ENCODE measurements at regions not wholly inside any gene's neighbourhood (a gene's known extent, or its start where the extent isn't known, plus 50 kb on each side); places are given as distances from the start of the nearest gene placed in this dataset.
A peak's percentile ranks its signal among the peaks of the same experiment; 100 is the strongest.

DNA sequence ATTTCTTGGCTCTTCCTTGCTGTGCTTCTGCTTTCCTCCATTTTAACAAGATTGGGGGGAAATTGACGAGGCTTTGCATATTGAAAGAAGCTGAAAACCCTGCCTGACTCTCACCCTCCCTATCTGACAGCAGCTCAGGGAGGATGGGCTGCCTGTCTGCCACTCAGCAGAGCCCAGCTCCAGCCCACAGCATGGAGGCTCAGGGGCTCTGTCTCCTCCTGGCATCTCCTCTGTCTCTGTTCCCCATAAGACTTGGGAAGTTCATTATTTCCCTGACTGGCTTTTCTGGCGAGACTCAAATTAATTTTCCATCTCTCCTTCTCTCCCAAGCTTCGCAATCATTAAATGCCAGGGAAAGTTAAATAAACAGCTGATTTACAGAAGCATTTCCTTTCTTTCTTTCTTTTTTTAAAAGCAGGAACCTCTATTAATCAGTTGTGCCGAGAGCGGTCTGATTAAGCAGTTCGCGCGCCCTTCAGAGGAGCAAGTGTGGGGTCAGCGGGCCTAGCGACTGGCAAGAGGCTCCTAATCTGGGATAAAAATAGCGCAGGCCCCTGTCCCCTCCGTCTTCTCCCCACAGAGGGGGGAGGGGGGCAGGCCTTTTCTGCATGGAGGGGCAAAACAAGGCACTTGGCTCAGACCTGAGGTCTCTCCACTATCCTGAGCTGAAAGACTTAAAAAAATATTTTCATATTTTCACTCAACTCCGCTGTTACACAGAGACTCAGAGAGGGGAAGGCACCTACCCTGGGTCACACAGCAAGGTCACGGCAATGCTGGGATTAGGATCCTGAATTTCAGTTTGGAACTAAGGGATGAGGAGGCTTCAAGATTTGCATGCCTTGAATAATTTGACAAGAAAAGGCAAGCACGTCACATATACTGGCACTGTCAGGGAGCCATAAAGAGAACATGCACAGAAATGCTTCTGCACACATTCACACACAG, 170.4 kb downstream of the ACTL8 start:
- H3K27ac ChIP-seq, result no peak overlapping the region
- TF ChIP-seq POLR2A (IDR thresholded peaks at IDR 0.05) (no peak), POLR2AphosphoS5 (IDR thresholded peaks at IDR 0.05) (no peak)
- TF ChIP-seq, protein P1, sequence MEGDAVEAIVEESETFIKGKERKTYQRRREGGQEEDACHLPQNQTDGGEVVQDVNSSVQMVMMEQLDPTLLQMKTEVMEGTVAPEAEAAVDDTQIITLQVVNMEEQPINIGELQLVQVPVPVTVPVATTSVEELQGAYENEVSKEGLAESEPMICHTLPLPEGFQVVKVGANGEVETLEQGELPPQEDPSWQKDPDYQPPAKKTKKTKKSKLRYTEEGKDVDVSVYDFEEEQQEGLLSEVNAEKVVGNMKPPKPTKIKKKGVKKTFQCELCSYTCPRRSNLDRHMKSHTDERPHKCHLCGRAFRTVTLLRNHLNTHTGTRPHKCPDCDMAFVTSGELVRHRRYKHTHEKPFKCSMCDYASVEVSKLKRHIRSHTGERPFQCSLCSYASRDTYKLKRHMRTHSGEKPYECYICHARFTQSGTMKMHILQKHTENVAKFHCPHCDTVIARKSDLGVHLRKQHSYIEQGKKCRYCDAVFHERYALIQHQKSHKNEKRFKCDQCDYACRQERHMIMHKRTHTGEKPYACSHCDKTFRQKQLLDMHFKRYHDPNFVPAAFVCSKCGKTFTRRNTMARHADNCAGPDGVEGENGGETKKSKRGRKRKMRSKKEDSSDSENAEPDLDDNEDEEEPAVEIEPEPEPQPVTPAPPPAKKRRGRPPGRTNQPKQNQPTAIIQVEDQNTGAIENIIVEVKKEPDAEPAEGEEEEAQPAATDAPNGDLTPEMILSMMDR (IDR thresholded peaks at IDR 0.05 in 8 of 11, conservative IDR thresholded peaks at IDR 0.05 in 3 of 11), result no peak
- H3K4me3 ChIP-seq, result no peak overlapping the region
- intact Hi-C loops (cut with DNase I; ENCODE audit: low total_unique reads), result no loop called here
- 29 to 37% (median 29%) methylated on average over 15 of the region's 15 CpGs for WGBS, 5 donors
- no peaks in the 10 kb centered on the region for H3K4me1 ChIP-seq
- DNase-seq, result peak; percentile 13
- H3K36me3 ChIP-seq, result no peaks in the 10 kb centered on the region
- peaks cover 0 to 97% (median 5%) of the 10 kb centered on the region in 7 donors for H3K27me3 ChIP-seq (replicated peaks in 1 of 7)
- no peaks in the 10 kb centered on the region for H3K9me3 ChIP-seq

DNA sequence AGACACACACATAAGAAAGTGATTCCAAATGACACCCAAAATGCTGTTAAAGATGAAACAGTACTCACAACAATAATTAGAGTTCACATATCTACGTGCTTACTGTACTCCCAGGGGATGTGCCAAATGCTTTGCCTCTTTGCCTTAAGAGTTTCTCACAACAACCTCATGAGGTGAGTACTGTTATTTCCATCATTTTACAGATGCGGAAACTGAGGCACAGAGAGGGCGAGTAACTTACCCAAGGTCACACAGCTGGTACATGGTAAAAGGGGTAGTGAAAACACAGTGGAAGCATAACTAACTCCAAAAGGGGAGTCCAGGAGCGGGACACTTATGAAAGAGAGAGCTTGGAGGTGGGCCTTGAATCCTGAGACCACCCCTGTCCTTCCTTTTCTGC, 171.8 kb downstream of the ACTL8 start:
- Histone ChIP-seq H3K36me3 (no peaks in the 10 kb centered on the region), H3K4me3 (no peak overlapping the region), H3K27ac (no peak overlapping the region), H3K9me3 (peaks cover 0 to 5% (median 0%) of the 10 kb centered on the region in 8 donors), H3K27me3 (replicated peaks in 1 of 7) (peaks cover 0 to 94% (median under 1%) of the 10 kb centered on the region in 7 donors), H3K4me1 (no peaks in the 10 kb centered on the region)
- DNase-seq, result no peak
- 81 to 95% (median 85%) methylated on average over 4 of the region's 4 CpGs for WGBS, 5 donors
- TF ChIP-seq POLR2A (IDR thresholded peaks at IDR 0.05), result no peak
- TF ChIP-seq, protein P1 (IDR thresholded peaks at IDR 0.05 in 8 of 11, conservative IDR thresholded peaks at IDR 0.05 in 3 of 11), result no peak
- intact Hi-C loops (cut with DNase I; ENCODE audit: low total_unique reads), result no loop called here

DNA sequence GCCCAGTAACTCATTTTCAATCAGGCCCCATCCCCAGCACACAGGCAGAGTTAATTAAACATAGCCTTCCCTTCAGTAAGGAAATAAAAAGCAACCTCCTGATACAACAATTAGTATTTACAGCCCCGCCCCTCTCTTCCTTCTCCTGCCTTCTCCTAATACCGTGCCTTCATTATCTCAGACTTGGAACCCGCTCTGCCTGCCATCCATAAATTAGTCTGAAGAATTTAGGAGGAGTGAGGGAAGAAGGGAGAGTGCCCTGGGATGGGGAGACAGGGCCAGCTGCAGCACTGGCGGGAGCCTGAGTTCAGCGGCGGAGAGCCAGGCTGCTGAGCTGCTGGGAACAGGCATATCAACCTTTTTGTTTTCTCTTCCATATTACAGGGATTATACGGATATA, 172.8 kb downstream of the ACTL8 start:
- Histone ChIP-seq H3K36me3 (no peaks in the 10 kb centered on the region), H3K27ac (no peak overlapping the region), H3K27me3 (replicated peaks in 1 of 7) (peaks cover 0 to 89% (median 0%) of the 10 kb centered on the region in 7 donors), H3K4me3 (no peak overlapping the region), H3K9me3 (peaks cover 0 to 11% (median 0%) of the 10 kb centered on the region in 8 donors), H3K4me1 (no peaks in the 10 kb centered on the region)
- TF ChIP-seq, protein P1 (IDR thresholded peaks at IDR 0.05 in 8 of 11, conservative IDR thresholded peaks at IDR 0.05 in 3 of 11), result no peak
- TF ChIP-seq POLR2A (IDR thresholded peaks at IDR 0.05), result no peak
- no peak for TF ChIP-seq POLR2AphosphoS5 (IDR thresholded peaks at IDR 0.05)
- peak; percentile 36 for DNase-seq
- intact Hi-C loops (cut with DNase I; ENCODE audit: low total_unique reads), result no loop called here
- WGBS, 5 donors, result 48 to 65% (median 54%) methylated on average over 7 of the region's 7 CpGs

DNA sequence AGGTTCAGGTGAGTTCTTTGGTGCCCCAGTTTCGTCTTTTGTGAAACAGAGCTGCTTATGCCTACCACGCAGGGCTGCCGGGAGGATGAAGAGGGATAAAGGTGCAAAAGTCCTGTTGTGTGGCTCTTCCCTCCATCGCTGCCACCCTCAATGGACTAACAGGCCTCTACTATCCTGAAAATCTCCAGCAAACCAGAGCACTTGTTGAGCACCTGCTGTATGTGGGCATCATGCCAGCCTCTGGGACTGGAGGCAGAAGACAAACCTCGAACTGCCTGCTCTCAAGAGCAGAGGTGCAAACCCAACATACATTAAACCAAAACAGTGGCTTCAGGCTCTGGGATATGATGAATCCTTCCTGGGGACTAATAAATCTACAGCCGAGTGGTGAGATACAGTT, 174.1 kb downstream of the ACTL8 start:
- H3K27me3 ChIP-seq (replicated peaks in 1 of 7), result peaks cover 0 to 90% (median 0%) of the 10 kb centered on the region in 7 donors
- intact Hi-C loops (cut with DNase I; ENCODE audit: low total_unique reads), result no loop called here
- H3K4me1 ChIP-seq, result no peaks in the 10 kb centered on the region
- DNase-seq, result peak; percentile 15
- TF ChIP-seq POLR2A (IDR thresholded peaks at IDR 0.05) (no peak), POLR2AphosphoS5 (IDR thresholded peaks at IDR 0.05) (no peak)
- TF ChIP-seq, protein P1 (IDR thresholded peaks at IDR 0.05 in 8 of 11, conservative IDR thresholded peaks at IDR 0.05 in 3 of 11), result no peak
- no peaks in the 10 kb centered on the region for H3K36me3 ChIP-seq
- H3K9me3 ChIP-seq, result peaks cover 0 to 11% (median 0%) of the 10 kb centered on the region in 8 donors
- WGBS, 5 donors, result 72 to 85% (median 80%) methylated on average over 6 of the region's 6 CpGs
- no peak overlapping the region for H3K4me3 ChIP-seq
- no peak overlapping the region for H3K27ac ChIP-seq

Measured in spleen (tissue), 11 donors.